ENCODE measurements at regions not wholly inside any gene's neighbourhood (a gene's known extent, or its start where the extent isn't known, plus 50 kb on each side); places are given as distances from the start of the nearest gene placed in this dataset.

DNA sequence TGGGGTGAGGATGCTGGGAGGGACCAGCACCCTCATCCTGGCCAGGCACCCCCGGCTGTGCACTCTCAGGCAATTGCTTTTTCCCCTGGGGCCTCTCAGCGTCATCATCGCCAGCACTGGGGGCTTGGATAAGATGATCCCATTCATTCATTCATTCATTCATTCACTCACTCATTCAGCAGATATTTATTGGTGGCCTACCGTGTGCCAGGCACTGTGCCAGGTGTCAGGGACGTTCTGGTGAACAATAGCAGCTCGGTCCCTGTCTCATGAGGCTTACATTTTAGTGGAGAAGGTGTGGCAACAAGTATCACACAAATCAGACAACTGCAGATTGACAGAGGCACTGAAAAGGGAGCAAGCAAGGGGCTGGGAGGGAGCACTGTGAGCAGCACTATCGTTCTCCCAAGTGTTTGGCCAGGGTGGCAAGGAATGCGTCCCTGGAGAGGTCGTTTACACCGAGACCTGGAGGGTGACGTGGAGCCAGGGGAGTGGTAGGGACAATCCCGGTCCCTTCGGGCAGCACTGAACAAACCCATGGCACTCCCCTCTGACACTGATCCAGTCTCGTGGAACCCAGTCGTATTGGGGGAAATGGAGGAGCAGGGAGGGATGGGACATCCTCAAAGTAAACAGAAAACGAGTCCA is 124.1 kb downstream of the PAPOLA start:
- TF ChIP-seq EZH2 (IDR thresholded peaks at IDR 0.05; ENCODE audit: borderline replicate concordance, low read depth, low read length, severe bottlenecking) (no peak), MYC (IDR thresholded peaks at IDR 0.05; ENCODE audit: low read depth, low read length) (no peak), JUN (IDR thresholded peaks at IDR 0.05; ENCODE audit: borderline replicate concordance, insufficient read depth, insufficient read length, low read depth) (no peak), FOS (IDR thresholded peaks at IDR 0.05; ENCODE audit: borderline replicate concordance, insufficient read depth, low read length) (no peak), GATA2 (IDR thresholded peaks at IDR 0.05; ENCODE audit: insufficient read depth, insufficient read length, low read depth, low read length) (no peak), POLR2AphosphoS5 (IDR thresholded peaks at IDR 0.05; ENCODE audit: insufficient read depth, low read depth, low read length) (no peak), POLR2A (IDR thresholded peaks at IDR 0.05; ENCODE audit: low read depth, low read length) (no peak)
- TF ChIP-seq, protein P1, sequence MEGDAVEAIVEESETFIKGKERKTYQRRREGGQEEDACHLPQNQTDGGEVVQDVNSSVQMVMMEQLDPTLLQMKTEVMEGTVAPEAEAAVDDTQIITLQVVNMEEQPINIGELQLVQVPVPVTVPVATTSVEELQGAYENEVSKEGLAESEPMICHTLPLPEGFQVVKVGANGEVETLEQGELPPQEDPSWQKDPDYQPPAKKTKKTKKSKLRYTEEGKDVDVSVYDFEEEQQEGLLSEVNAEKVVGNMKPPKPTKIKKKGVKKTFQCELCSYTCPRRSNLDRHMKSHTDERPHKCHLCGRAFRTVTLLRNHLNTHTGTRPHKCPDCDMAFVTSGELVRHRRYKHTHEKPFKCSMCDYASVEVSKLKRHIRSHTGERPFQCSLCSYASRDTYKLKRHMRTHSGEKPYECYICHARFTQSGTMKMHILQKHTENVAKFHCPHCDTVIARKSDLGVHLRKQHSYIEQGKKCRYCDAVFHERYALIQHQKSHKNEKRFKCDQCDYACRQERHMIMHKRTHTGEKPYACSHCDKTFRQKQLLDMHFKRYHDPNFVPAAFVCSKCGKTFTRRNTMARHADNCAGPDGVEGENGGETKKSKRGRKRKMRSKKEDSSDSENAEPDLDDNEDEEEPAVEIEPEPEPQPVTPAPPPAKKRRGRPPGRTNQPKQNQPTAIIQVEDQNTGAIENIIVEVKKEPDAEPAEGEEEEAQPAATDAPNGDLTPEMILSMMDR (IDR thresholded peaks at IDR 0.05; ENCODE audit: extremely low read depth in 1 of 2, insufficient read depth in 1 of 2, low read depth in 1 of 2, low read length in 2 of 2), result no peak
- TF ChIP-seq, protein P2, sequence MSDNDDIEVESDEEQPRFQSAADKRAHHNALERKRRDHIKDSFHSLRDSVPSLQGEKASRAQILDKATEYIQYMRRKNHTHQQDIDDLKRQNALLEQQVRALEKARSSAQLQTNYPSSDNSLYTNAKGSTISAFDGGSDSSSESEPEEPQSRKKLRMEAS (IDR thresholded peaks at IDR 0.05; ENCODE audit: insufficient read depth, insufficient read length), result no peak
- Histone ChIP-seq H3K4me2 (ENCODE audit: insufficient read depth, low read length) (no peak overlapping the region), H3K27me3 (ENCODE audit: control insufficient read depth in 2 of 2, insufficient read depth in 2 of 2, low read length in 2 of 2) (no peaks in the 10 kb centered on the region), H3K27ac (ENCODE audit: insufficient read depth, low read depth, low read length) (no peak overlapping the region), H2AFZ (ENCODE audit: low read depth, low read length) (no peak overlapping the region), H3K4me1 (ENCODE audit: control insufficient read depth, extremely low read depth, insufficient read depth, low read length) (no peaks in the 10 kb centered on the region), H3K9me1 (replicated peaks; ENCODE audit: control insufficient read depth, extremely low read depth, insufficient read depth, low read length) (no peaks in the 10 kb centered on the region), H3K9me3 (replicated peaks; ENCODE audit: control insufficient read depth, insufficient read depth, low read length) (no peaks in the 10 kb centered on the region), H3K36me3 (ENCODE audit: control insufficient read depth in 2 of 2, extremely low read depth in 1 of 2, insufficient read depth in 2 of 2, low read length in 2 of 2) (no peaks in the 10 kb centered on the region), H3K79me2 (ENCODE audit: control insufficient read depth, insufficient read depth, low read length) (no peaks in the 10 kb centered on the region), H3K9ac (replicated peaks; ENCODE audit: extremely low read depth, insufficient read depth, low read length) (no peak overlapping the region), H4K20me1 (replicated peaks; ENCODE audit: control insufficient read depth, extremely low read depth, insufficient read depth, low read length) (no peaks in the 10 kb centered on the region), H3K4me3 (replicated peaks in 1 of 3; ENCODE audit: insufficient read depth in 1 of 3, low read depth in 1 of 3, low read length in 3 of 3) (no peak overlapping the region)
- ChIA-PET CTCF (no interaction called here), POLR2A (no interaction called here)
- no TSS peak for BruUV-seq (replicated peaks)
- intact Hi-C loops (cut with micrococcal nuclease) (no loop called here), dilution Hi-C loops (cut with MboI; ENCODE audit: extremely low pct_ligation_motif_present, low sequenced_read_pairs) (no loop called here)
- no peak for DNase-seq (ENCODE audit: low read depth, low spot score)
- no peak for FAIRE-seq

Data from endothelial cell of umbilical vein (primary cell).